ENCODE measurements at regions not wholly inside any gene's neighbourhood (a gene's known extent, or its start where the extent isn't known, plus 50 kb on each side); places are given as distances from the start of the nearest gene placed in this dataset.

- TF ChIP-seq POLR2A (IDR thresholded peaks at IDR 0.05; ENCODE audit: control extremely low read depth in 1 of 2, low read depth in 2 of 2, low read length in 2 of 2) = no peak
- TF ChIP-seq NRF1 (IDR thresholded peaks at IDR 0.05; ENCODE audit: low read depth, low read length) = no peak
- TF ChIP-seq, protein P1, sequence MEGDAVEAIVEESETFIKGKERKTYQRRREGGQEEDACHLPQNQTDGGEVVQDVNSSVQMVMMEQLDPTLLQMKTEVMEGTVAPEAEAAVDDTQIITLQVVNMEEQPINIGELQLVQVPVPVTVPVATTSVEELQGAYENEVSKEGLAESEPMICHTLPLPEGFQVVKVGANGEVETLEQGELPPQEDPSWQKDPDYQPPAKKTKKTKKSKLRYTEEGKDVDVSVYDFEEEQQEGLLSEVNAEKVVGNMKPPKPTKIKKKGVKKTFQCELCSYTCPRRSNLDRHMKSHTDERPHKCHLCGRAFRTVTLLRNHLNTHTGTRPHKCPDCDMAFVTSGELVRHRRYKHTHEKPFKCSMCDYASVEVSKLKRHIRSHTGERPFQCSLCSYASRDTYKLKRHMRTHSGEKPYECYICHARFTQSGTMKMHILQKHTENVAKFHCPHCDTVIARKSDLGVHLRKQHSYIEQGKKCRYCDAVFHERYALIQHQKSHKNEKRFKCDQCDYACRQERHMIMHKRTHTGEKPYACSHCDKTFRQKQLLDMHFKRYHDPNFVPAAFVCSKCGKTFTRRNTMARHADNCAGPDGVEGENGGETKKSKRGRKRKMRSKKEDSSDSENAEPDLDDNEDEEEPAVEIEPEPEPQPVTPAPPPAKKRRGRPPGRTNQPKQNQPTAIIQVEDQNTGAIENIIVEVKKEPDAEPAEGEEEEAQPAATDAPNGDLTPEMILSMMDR (IDR thresholded peaks at IDR 0.05; ENCODE audit: control extremely low read depth in 1 of 3, insufficient read depth in 1 of 3, low read depth in 1 of 3, low read length in 3 of 3) = no peak
- no peak for TF ChIP-seq ASH2L (IDR thresholded peaks at IDR 0.05; ENCODE audit: low read length)
- no peak for TF ChIP-seq CTBP2 (IDR thresholded peaks at IDR 0.05; ENCODE audit: borderline replicate concordance, insufficient read depth, insufficient read length, low read length)
- no peak for TF ChIP-seq EZH2 (IDR thresholded peaks at IDR 0.05; ENCODE audit: low read depth, low read length, severe bottlenecking)
- no peak for TF ChIP-seq JUN (IDR thresholded peaks at IDR 0.05; ENCODE audit: low read depth, low read length)
- TF ChIP-seq JUND (IDR thresholded peaks at IDR 0.05; ENCODE audit: low read length) = no peak
- TF ChIP-seq RAD21 (IDR thresholded peaks at IDR 0.05 in 1 of 2, conservative IDR thresholded peaks at IDR 0.05 in 1 of 2; ENCODE audit: low read depth in 2 of 2, low read length in 2 of 2) = no peak
- no peak for TF ChIP-seq EGR1 (IDR thresholded peaks at IDR 0.05; ENCODE audit: borderline replicate concordance, low read depth, low read length)
- TF ChIP-seq EP300 (IDR thresholded peaks at IDR 0.05; ENCODE audit: borderline replicate concordance in 1 of 2, low read depth in 2 of 2, low read length in 2 of 2) = no peak
- no peak for TF ChIP-seq CEBPB (IDR thresholded peaks at IDR 0.05; ENCODE audit: low read depth, low read length)
- TF ChIP-seq, protein P2, sequence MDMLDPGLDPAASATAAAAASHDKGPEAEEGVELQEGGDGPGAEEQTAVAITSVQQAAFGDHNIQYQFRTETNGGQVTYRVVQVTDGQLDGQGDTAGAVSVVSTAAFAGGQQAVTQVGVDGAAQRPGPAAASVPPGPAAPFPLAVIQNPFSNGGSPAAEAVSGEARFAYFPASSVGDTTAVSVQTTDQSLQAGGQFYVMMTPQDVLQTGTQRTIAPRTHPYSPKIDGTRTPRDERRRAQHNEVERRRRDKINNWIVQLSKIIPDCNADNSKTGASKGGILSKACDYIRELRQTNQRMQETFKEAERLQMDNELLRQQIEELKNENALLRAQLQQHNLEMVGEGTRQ (IDR thresholded peaks at IDR 0.05; ENCODE audit: low read length) = no peak
- TF ChIP-seq MAFK (IDR thresholded peaks at IDR 0.05; ENCODE audit: low read depth, low read length) = no peak
Measured at GRCh38 chr20:11797156-11797555, 120.5 kb upstream of the BTBD3 start.

Data from H1 (cell line).